H9 (cell line): ENCODE measurements at regions not wholly inside any gene's neighbourhood (a gene's known extent, or its start where the extent isn't known, plus 50 kb on each side); places are given as distances from the start of the nearest gene placed in this dataset.

ENCODE experiments used
- DNase-seq: peaks from one replicate; pipeline ENCODE4 v3.0.0-alpha.2; 2017
- H2AFZ ChIP-seq: one replicate; pipeline ENCODE4 v1.6.1; 2013; ENCODE audit warnings: mild to moderate bottlenecking, low read length, control low read depth, moderate library complexity
- H2AK5ac ChIP-seq: 2 replicates; pipeline ENCODE4 v1.6.1; 2013; ENCODE audit warnings: low read length, control low read depth, mixed read lengths; ENCODE audit not compliant: insufficient read length
- H2BK120ac ChIP-seq: one replicate; pipeline ENCODE4 v1.6.1; 2013; ENCODE audit warnings: low read depth, mild to moderate bottlenecking, low read length, control low read depth, inconsistent platforms; ENCODE audit not compliant: poor library complexity, severe bottlenecking
- H2BK12ac ChIP-seq: 2 replicates; pipeline ENCODE4 v1.6.1; 2013; ENCODE audit warnings: low read length, control low read depth, mixed read lengths, low read depth; ENCODE audit not compliant: insufficient read length
- H2BK15ac ChIP-seq: 2 replicates; pipeline ENCODE4 v1.6.1; 2013; ENCODE audit warnings: low read depth, low read length, control low read depth
- H2BK20ac ChIP-seq: one replicate; pipeline ENCODE4 v1.6.1; 2013; ENCODE audit warnings: low read depth, mild to moderate bottlenecking, low read length, control low read depth, inconsistent platforms; ENCODE audit not compliant: poor library complexity, severe bottlenecking
- H2BK5ac ChIP-seq: 2 replicates; pipeline ENCODE4 v1.6.1; 2013; ENCODE audit warnings: low read length, control low read depth, mixed read lengths; ENCODE audit not compliant: insufficient read length
- H3K14ac ChIP-seq: 2 replicates; pipeline ENCODE4 v1.6.1; 2013; ENCODE audit warnings: low read length, control low read depth; ENCODE audit not compliant: insufficient read depth
- H3K18ac ChIP-seq: 2 replicates; pipeline ENCODE4 v1.6.1; 2013; ENCODE audit warnings: low read depth, mild to moderate bottlenecking, mixed read lengths, low read length, control low read depth; ENCODE audit not compliant: insufficient read length
- H3K23ac ChIP-seq: 2 replicates; pipeline ENCODE4 v1.6.1; 2013; ENCODE audit warnings: low read length, control low read depth, mixed read lengths, low read depth; ENCODE audit not compliant: insufficient read length
- H3K23me2 ChIP-seq: 2 replicates; pipeline ENCODE4 v1.6.1; 2013; ENCODE audit warnings: low read depth, mild to moderate bottlenecking, mixed read lengths, low read length, control low read depth; ENCODE audit not compliant: insufficient read length, poor library complexity, severe bottlenecking
- H3K27ac ChIP-seq: 2 replicates; pipeline ENCODE4 v1.5.1; 2013; ENCODE audit warnings: low read length, control low read depth, mixed read lengths, low read depth; ENCODE audit not compliant: insufficient read length
- H3K27me3 ChIP-seq: 2 replicates; pipeline ENCODE4 v1.6.1; 2013; ENCODE audit warnings: low read length, control low read depth, inconsistent platforms; ENCODE audit not compliant: insufficient read depth
- H3K4ac ChIP-seq: 2 replicates; pipeline ENCODE4 v1.6.1; 2013; ENCODE audit warnings: low read depth, mild to moderate bottlenecking, control low read depth, inconsistent platforms, low read length, moderate library complexity
- H3K4me1 ChIP-seq: 2 replicates; pipeline ENCODE4 v1.6.1; 2013; ENCODE audit warnings: low read length, control low read depth, inconsistent platforms; ENCODE audit not compliant: insufficient read depth
- H3K4me2 ChIP-seq: 2 replicates; pipeline ENCODE4 v1.6.1; 2013; ENCODE audit warnings: low read length, control low read depth, mixed read lengths; ENCODE audit not compliant: insufficient read length, insufficient read depth
- H3K56ac ChIP-seq: 2 replicates; pipeline ENCODE4 v1.6.1; 2013; ENCODE audit warnings: low read depth, mild to moderate bottlenecking, mixed read lengths, low read length, control low read depth; ENCODE audit not compliant: insufficient read length
- H3K79me1 ChIP-seq: 2 replicates; pipeline ENCODE4 v1.6.1; 2013; ENCODE audit warnings: low read depth, mild to moderate bottlenecking, moderate library complexity, low read length, control low read depth, inconsistent platforms; ENCODE audit not compliant: insufficient read depth, poor library complexity, severe bottlenecking
- H3K79me2 ChIP-seq: 2 replicates; pipeline ENCODE4 v1.6.1; 2013; ENCODE audit warnings: low read length, control low read depth, inconsistent platforms; ENCODE audit not compliant: insufficient read depth
- H3K9ac ChIP-seq: 2 replicates; pipeline ENCODE4 v1.6.1; 2013; ENCODE audit warnings: low read length, control low read depth, mixed read lengths; ENCODE audit not compliant: insufficient read length; ENCODE audit errors: extremely low read depth
- H3K9me3 ChIP-seq: one replicate; pipeline ENCODE4 v1.6.1; 2013; ENCODE audit warnings: low read depth, low read length, inconsistent platforms; ENCODE audit not compliant: control insufficient read depth
- H3T11ph ChIP-seq: one replicate; pipeline ENCODE4 v1.6.1; 2013; ENCODE audit warnings: mild to moderate bottlenecking, low read length, control low read depth, inconsistent platforms
- H4K20me1 ChIP-seq: one replicate; pipeline ENCODE4 v1.6.1; 2013; ENCODE audit not compliant: control insufficient read depth, insufficient read length, insufficient read depth
- H4K5ac ChIP-seq: 2 replicates; pipeline ENCODE4 v1.6.1; 2013; ENCODE audit warnings: low read depth, mild to moderate bottlenecking, mixed read lengths, low read length, control low read depth; ENCODE audit not compliant: insufficient read length
- H4K8ac ChIP-seq: replicated peaks from 2 replicates; pipeline ENCODE4 v1.6.1; 2013; ENCODE audit warnings: low read length, control low read depth, mixed read lengths, low read depth; ENCODE audit not compliant: insufficient read length
- H4K91ac ChIP-seq: 2 replicates; pipeline ENCODE4 v1.6.1; 2013; ENCODE audit warnings: low read depth, mild to moderate bottlenecking, moderate library complexity, mixed read lengths, low read length, control low read depth; ENCODE audit not compliant: insufficient read length
- H3K27ac Mint-ChIP-seq, 3 experiments: 2 replicates in 2 of 3; 3 replicates in 1 of 3; pipeline ENCODE4 v1.8.0; 2020 to 2021; ENCODE audit warnings: mixed read lengths in 3 of 3, mild to moderate bottlenecking in 1 of 3, moderate library complexity in 1 of 3
- H3K27me3 Mint-ChIP-seq: 2 replicates; pipeline ENCODE4 v1.8.0; 2021; ENCODE audit warnings: low read depth, mild to moderate bottlenecking, moderate library complexity, mixed read lengths
- H3K36me3 Mint-ChIP-seq, 3 experiments: 2 replicates in 2 of 3; 3 replicates in 1 of 3; pipeline ENCODE4 v1.8.0; 2020 to 2021; ENCODE audit warnings: low read depth in 3 of 3, mixed read lengths in 3 of 3; ENCODE audit not compliant: insufficient read depth in 1 of 3
- H3K4me1 Mint-ChIP-seq, 2 experiments: 2 replicates each; pipeline ENCODE4 v1.8.0; 2020; ENCODE audit warnings: mixed read lengths in 2 of 2
- H3K4me3 Mint-ChIP-seq, 2 experiments: 2 replicates in 1 of 2; 3 replicates in 1 of 2; pipeline ENCODE4 v1.8.0; 2020 to 2021; ENCODE audit warnings: mild to moderate bottlenecking in 2 of 2, mixed read lengths in 2 of 2, moderate library complexity in 1 of 2
- H3K9me3 Mint-ChIP-seq, 2 experiments: 2 replicates in 1 of 2; 3 replicates in 1 of 2; pipeline ENCODE4 v1.8.0; 2020; ENCODE audit warnings: mild to moderate bottlenecking in 2 of 2, mixed read lengths in 2 of 2, moderate library complexity in 1 of 2
- CTCF ChIP-seq: fragments of 200-600 bp; sonication (generic); conservative IDR thresholded peaks from 3 replicates; pipeline ENCODE4 v1.8.0; 2021; ENCODE audit warnings: antibody characterized with exemption, mild to moderate bottlenecking
- WGBS: extraction: QIAGEN DNeasy Blood & Tissue Kit; methylation state at CpG from one replicate; pipeline ENCODE4 v1.1.7; 2013; ENCODE audit warnings: missing lambda C conversion rate, low lambda C conversion rate, mixed read lengths; ENCODE audit not compliant: insufficient read length; ENCODE audit errors: extremely low coverage; 5-methylcytosine and 5-hydroxymethylcytosine counted together

- H2BK5ac ChIP-seq: no peak overlapping the region
- no peaks in the 10 kb centered on the region for H3K9me3 ChIP-seq
- H3T11ph ChIP-seq: no peak overlapping the region
- no peaks in the 10 kb centered on the region for H3K23me2 ChIP-seq
- no peak overlapping the region for H2AK5ac ChIP-seq
- no peak overlapping the region for H3K4me2 ChIP-seq
- no peak overlapping the region for H2AFZ ChIP-seq
- H3K36me3 Mint-ChIP-seq: no peaks in the 10 kb centered on the region
- no peak overlapping the region for H3K4ac ChIP-seq
- H3K4me3 Mint-ChIP-seq: no peak overlapping the region
- H3K79me1 ChIP-seq: no peaks in the 10 kb centered on the region
- H4K20me1 ChIP-seq: no peaks in the 10 kb centered on the region
- no peak overlapping the region for H4K5ac ChIP-seq
- H3K27me3 Mint-ChIP-seq: no peaks in the 10 kb centered on the region
- TF ChIP-seq CTCF: no peak
- no peak overlapping the region for H3K18ac ChIP-seq
- whole genome bisulfite sequencing: no CpG with 5 or more reads among the region's 2 CpGs
- DNase-seq: no peak
- no peaks in the 10 kb centered on the region for H3K9me3 Mint-ChIP-seq
- H2BK12ac ChIP-seq: no peak overlapping the region
- no peak overlapping the region for H3K23ac ChIP-seq
- no peak overlapping the region for H3K27ac ChIP-seq
- H3K79me2 ChIP-seq: no peaks in the 10 kb centered on the region
- no peak overlapping the region for H3K9ac ChIP-seq
- H2BK15ac ChIP-seq: no peak overlapping the region
- H4K91ac ChIP-seq: no peak overlapping the region
- H3K4me1 Mint-ChIP-seq: peaks cover 5 to 16% of the 10 kb centered on the region in 2 experiments
- H3K4me1 ChIP-seq: no peaks in the 10 kb centered on the region; the same call in 1 of the 2 replicates
- H3K27ac Mint-ChIP-seq: peak overlapping the region in 2 of 3 experiments; percentile 69 to 70; a peak in 2 of 7 replicates
- H4K8ac ChIP-seq: no peak overlapping the region
- H2BK120ac ChIP-seq: no peak overlapping the region
- H3K14ac ChIP-seq: no peak overlapping the region
- H3K27me3 ChIP-seq: no peaks in the 10 kb centered on the region; the same call in 1 of the 2 replicates
- no peak overlapping the region for H3K56ac ChIP-seq
- no peak overlapping the region for H2BK20ac ChIP-seq
These were observed 922.5 kb downstream of the SUCLG1 start for GRCh38 chr2:83536556-83536955.
